Progenitor cell of endocrine pancreas (in vitro differentiated cells): ENCODE measurements at regions not wholly inside any gene's neighbourhood (a gene's known extent, or its start where the extent isn't known, plus 50 kb on each side); places are given as distances from the start of the nearest gene placed in this dataset.
"Not testable (repeated sequence)": the region's sequence is repeated elsewhere in the genome, so short reads cannot be mapped to it uniquely, and the experiment has no call there.

Source experiments
- DNase-seq: peaks from one replicate; pipeline ENCODE4 v3.0.0; 2021; ENCODE audit warnings: low spot score; ENCODE audit not compliant: unreplicated experiment
- H3K27ac Mint-ChIP-seq: 2 replicates; pipeline ENCODE4 v1.8.0; 2021; ENCODE audit warnings: mild to moderate bottlenecking, moderate library complexity, mixed read lengths
- H3K27me3 Mint-ChIP-seq: 2 replicates; pipeline ENCODE4 v1.8.0; 2021; ENCODE audit warnings: mixed read lengths
- H3K36me3 Mint-ChIP-seq: 2 replicates; pipeline ENCODE4 v1.8.0; 2022; ENCODE audit warnings: mixed read lengths; ENCODE audit not compliant: insufficient read depth
- H3K4me1 Mint-ChIP-seq: 2 replicates; pipeline ENCODE4 v1.8.0; 2021; ENCODE audit warnings: low read depth, mixed read lengths
- H3K4me3 Mint-ChIP-seq: 2 replicates; pipeline ENCODE4 v1.8.0; 2021; ENCODE audit warnings: low read depth, mild to moderate bottlenecking, moderate library complexity, mixed read lengths
- H3K9me3 Mint-ChIP-seq: 2 replicates; pipeline ENCODE4 v1.8.0; 2021; ENCODE audit warnings: low read depth, mixed read lengths
- TF ChIP-seq, protein P1 (sequence below): fragments of 200-600 bp; sonication (generic); IDR thresholded peaks from one replicate; pipeline ENCODE4 v1.5.0; 2021; ENCODE audit warnings: antibody characterized with exemption, mild to moderate bottlenecking; ENCODE audit not compliant: unreplicated experiment

DNA sequence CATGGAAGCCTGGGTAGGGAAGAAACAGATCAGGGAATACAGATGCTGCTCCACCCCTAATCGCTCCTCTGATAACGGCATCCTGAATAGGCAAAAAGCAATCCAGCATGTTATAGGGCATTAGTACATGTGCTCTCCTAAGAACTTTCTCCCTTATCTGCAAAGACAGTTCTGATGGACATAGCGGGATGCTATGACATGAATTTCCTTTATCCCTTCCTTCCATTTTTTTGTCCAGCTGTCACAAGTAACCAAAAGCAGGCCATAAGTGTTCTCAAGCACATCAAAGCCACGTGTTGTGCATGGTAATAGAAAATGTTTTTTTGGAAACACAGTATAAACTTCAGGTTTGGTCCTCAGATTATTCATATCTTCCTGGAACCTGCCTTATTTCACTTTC lies 141.4 kb upstream of the MON1B start:
- Mint-ChIP-seq H3K4me1 (peaks cover 2% of the 10 kb centered on the region), H3K9me3 (no peaks in the 10 kb centered on the region), H3K36me3 (no peaks in the 10 kb centered on the region), H3K27me3 (peaks cover 4% of the 10 kb centered on the region), H3K27ac (no peak overlapping the region), H3K4me3 (no peak overlapping the region)
- TF ChIP-seq, protein P1, sequence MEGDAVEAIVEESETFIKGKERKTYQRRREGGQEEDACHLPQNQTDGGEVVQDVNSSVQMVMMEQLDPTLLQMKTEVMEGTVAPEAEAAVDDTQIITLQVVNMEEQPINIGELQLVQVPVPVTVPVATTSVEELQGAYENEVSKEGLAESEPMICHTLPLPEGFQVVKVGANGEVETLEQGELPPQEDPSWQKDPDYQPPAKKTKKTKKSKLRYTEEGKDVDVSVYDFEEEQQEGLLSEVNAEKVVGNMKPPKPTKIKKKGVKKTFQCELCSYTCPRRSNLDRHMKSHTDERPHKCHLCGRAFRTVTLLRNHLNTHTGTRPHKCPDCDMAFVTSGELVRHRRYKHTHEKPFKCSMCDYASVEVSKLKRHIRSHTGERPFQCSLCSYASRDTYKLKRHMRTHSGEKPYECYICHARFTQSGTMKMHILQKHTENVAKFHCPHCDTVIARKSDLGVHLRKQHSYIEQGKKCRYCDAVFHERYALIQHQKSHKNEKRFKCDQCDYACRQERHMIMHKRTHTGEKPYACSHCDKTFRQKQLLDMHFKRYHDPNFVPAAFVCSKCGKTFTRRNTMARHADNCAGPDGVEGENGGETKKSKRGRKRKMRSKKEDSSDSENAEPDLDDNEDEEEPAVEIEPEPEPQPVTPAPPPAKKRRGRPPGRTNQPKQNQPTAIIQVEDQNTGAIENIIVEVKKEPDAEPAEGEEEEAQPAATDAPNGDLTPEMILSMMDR, result no peak
- DNase-seq, result no peak

DNA sequence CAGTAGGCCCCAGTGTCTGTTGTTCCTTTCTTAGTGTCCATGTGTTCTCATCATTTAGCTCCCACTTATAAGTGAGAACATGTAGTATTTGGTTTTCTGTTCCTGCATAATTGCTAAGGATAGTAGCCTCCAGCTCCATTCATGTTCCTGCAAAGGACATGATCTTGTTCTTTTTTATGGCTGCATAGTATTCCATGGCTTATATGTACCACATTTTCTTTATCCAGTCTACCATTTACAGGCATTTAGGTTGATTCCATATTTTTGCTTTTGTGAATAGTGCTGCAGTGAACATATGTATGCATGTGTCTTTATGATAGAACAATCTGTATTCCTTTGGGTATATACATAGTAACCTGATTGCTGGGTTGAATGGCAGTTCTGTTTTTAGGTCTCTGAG lies 134.4 kb upstream of the MON1B start:
- H3K27ac Mint-ChIP-seq, H3K36me3 Mint-ChIP-seq, H3K4me3 Mint-ChIP-seq, H3K9me3 Mint-ChIP-seq, H3K4me1 Mint-ChIP-seq, H3K27me3 Mint-ChIP-seq, DNase-seq: not testable (repeated sequence)

DNA sequence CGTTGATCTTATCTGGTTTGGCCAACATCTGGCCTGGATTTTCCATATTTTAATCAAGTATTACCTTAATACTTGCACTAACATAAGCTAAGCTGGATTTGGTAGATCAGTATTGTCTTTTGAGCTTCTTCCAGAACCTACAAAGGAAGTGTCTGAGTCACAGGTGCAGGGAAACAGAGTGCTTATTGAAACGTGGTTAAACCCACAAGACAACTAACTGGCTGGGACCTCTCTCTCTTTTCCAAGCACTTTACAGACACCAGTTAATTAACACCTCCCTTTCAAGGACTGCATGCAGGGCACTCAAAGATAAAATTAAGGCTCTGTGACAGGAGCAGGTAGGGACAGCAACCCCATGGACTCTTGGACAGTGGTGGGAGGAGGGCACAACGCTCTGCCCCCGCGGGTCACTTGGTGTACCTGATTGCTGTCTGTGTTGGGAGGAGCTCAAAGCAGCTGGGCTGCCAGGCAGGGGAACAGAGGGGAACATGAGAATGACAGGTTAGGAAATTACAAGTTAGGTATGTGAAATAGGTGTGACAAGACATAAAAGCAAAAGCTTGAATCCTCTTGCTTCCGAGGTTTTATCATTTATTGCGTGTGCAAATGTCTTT lies 133.7 kb upstream of the MON1B start:
- no peaks in the 10 kb centered on the region for H3K4me1 Mint-ChIP-seq
- no peak overlapping the region for H3K27ac Mint-ChIP-seq
- no peaks in the 10 kb centered on the region for H3K27me3 Mint-ChIP-seq
- no peak for DNase-seq
- H3K4me3 Mint-ChIP-seq, result no peak overlapping the region
- no peaks in the 10 kb centered on the region for H3K36me3 Mint-ChIP-seq
- TF ChIP-seq, protein P1, result no peak
- H3K9me3 Mint-ChIP-seq, result peaks cover 3% of the 10 kb centered on the region

DNA sequence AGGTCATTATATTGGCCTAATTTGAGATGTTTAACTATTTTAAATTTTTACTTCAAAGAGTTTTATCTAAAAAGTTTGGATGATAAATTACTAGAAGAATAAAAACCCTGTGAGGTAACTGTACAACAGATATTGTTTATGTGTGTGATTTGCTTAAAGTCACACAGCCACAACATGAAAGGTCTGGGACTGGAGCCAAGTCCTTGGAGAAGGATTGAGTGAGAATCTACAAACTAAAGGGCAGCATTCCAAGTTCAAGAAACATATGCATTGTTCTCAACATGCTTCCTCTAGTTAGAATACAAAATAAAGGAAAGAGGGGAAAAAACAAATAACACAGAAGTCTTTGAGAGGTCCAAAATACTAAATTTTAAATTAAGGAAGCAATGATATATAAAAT lies 131.5 kb upstream of the MON1B start:
- no peak overlapping the region for H3K4me3 Mint-ChIP-seq
- no peak for DNase-seq
- TF ChIP-seq, protein P1, result no peak
- peaks cover 11% of the 10 kb centered on the region for H3K4me1 Mint-ChIP-seq
- H3K36me3 Mint-ChIP-seq, result no peaks in the 10 kb centered on the region
- no peak overlapping the region for H3K27ac Mint-ChIP-seq
- H3K9me3 Mint-ChIP-seq, result peaks cover 3% of the 10 kb centered on the region
- no peaks in the 10 kb centered on the region for H3K27me3 Mint-ChIP-seq

DNA sequence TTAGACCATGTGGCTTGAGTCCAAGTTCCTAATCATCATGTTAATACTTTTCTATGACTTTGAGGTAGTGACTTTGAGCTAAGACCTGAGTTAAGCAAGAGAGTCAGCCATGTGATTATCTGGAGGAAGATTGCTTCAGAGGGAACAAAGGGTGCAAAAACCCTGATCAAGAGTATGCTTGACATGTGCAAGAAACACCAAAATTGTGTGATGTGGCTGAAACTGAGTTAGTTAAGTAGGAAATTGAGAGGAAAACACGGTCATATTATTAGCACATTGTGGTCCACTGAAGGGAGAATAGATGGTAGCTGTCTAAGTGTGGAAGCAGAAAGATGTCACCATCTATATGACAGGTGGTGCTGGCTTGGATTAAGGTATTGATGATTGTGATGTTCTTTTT lies 130.4 kb upstream of the MON1B start:
- Mint-ChIP-seq H3K4me3 (no peak overlapping the region), H3K36me3 (no peaks in the 10 kb centered on the region), H3K4me1 (peaks cover 11% of the 10 kb centered on the region), H3K9me3 (peaks cover 3% of the 10 kb centered on the region), H3K27me3 (no peaks in the 10 kb centered on the region), H3K27ac (no peak overlapping the region)
- TF ChIP-seq, protein P1, result no peak
- DNase-seq, result no peak

DNA sequence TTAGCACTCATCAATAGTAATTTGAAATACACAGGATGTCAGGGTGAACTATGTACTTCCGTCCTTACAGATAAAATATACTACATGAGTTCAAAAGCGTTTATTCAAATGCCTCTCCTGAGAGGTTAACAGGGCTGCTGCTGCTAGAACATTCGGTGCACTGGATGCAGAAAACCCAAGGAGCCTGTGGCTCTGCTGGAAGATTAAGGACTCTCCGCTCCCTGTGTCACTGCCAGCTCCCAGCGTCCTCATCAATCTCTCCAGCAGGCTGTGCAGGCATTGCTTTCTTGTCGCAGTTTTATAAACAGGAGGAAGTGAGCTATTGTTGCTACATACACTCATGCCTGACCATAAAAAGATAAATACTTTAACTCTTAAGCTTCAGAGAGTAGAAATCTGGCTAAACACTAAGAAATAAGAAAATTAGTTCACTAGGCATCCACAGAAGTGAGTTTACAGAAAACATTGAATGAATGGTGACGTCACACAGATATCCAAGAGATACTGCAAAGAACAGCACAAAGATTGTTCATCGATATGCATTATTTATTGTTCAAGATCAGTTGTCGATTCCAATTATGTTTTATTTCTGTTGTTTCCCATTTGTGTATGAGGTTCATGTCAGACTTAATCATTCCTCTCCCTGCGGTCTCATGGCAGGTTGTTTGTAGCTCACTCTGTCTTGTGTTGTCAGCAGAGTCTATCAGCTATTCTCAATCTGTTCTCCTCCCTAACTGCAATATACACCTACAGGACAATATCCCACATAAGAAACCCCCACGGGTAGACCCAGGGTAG lies 127.9 kb upstream of the MON1B start:
- Mint-ChIP-seq H3K36me3 (no peaks in the 10 kb centered on the region), H3K27ac (no peak overlapping the region), H3K27me3 (no peaks in the 10 kb centered on the region), H3K4me3 (no peak overlapping the region), H3K4me1 (peaks cover 11% of the 10 kb centered on the region), H3K9me3 (no peaks in the 10 kb centered on the region)
- no peak for DNase-seq
- TF ChIP-seq, protein P1, result no peak
